ENCODE measurements at regions not wholly inside any gene's neighbourhood (a gene's known extent, or its start where the extent isn't known, plus 50 kb on each side); places are given as distances from the start of the nearest gene placed in this dataset.

GRCh38 chr16:13315642-13316427 lies 414.4 kb downstream of the SHISA9 start:
- TF ChIP-seq CTCF (IDR thresholded peaks at IDR 0.05) (no peak), POLR2A (IDR thresholded peaks at IDR 0.05) (no peak)
